ENCODE measurements at regions not wholly inside any gene's neighbourhood (a gene's known extent, or its start where the extent isn't known, plus 50 kb on each side); places are given as distances from the start of the nearest gene placed in this dataset.
"Not testable (repeated sequence)": the region's sequence is repeated elsewhere in the genome, so short reads cannot be mapped to it uniquely, and the experiment has no call there.

DNA sequence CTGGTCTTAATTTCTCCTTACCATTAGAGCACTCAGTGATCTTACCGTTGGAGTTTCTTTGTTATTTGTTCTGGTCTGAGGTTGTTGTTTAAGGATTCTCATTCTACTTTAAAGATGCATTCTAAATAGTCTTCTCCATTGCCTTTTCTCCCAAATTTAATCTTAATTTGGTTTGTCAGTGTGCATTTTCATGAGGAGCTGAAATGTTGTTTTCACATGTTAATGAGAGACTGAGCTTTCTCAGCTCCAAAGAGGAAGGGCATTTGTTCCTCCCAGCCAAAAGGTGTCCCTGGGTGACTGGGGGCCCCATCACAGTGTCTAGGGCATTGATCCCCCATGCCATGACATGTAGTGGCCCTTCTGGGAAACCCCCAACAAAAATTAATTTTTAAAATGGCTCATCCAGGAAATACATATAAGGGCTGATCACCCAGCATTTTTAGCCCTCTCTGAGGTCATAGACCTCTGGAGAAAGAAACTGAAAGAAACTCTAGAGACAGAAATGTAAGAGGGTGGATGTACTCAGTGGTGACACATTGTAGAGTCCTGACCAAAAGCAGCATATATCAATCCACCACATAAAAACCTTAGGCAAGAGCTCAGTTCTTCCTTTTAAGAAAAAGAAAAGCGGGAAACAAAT lies 240.4 kb upstream of the RAI14 start:
- Mint-ChIP-seq H3K4me3 (no peak overlapping the region), H3K36me3 (ENCODE audit: low read depth) (no peaks in the 10 kb centered on the region), H3K27ac (no peak overlapping the region), H3K4me1 (ENCODE audit: low read depth) (no peaks in the 10 kb centered on the region), H3K9me3 (peaks cover 8% of the 10 kb centered on the region), H3K27me3 (peaks cover 11% of the 10 kb centered on the region)
- no peak for DNase-seq

- peaks cover 11% of the 10 kb centered on the region for H3K27me3 Mint-ChIP-seq
- H3K9me3 Mint-ChIP-seq, result peaks cover 8% of the 10 kb centered on the region
- no peaks in the 10 kb centered on the region for H3K36me3 Mint-ChIP-seq (ENCODE audit: low read depth)
- H3K27ac Mint-ChIP-seq, result no peak overlapping the region
- no peak for DNase-seq
- no peak overlapping the region for H3K4me3 Mint-ChIP-seq
- H3K4me1 Mint-ChIP-seq (ENCODE audit: low read depth), result no peaks in the 10 kb centered on the region
These were observed 239.6 kb upstream of the RAI14 start for GRCh38 chr5:34416501-34417008.

GRCh38 chr5:34420191-34420590 lies 235.9 kb upstream of the RAI14 start:
- H3K4me1 Mint-ChIP-seq (ENCODE audit: low read depth), result not testable (repeated sequence)
- peaks cover 15% of the 10 kb centered on the region for H3K27me3 Mint-ChIP-seq

GRCh38 chr5:34436761-34437501 lies 219.2 kb upstream of the RAI14 start:
- DNase-seq, result no peak
- H3K4me1 Mint-ChIP-seq (ENCODE audit: low read depth), result no peaks in the 10 kb centered on the region
- H3K36me3 Mint-ChIP-seq (ENCODE audit: low read depth), result no peaks in the 10 kb centered on the region
- no peaks in the 10 kb centered on the region for H3K9me3 Mint-ChIP-seq
- no peak overlapping the region for H3K27ac Mint-ChIP-seq
- H3K4me3 Mint-ChIP-seq, result no peak overlapping the region
- H3K27me3 Mint-ChIP-seq, result peaks cover 22% of the 10 kb centered on the region

More at GRCh38 chr5:34420191-34420590, 235.9 kb upstream of the RAI14 start:
- not testable (repeated sequence) for H3K27ac Mint-ChIP-seq; DNase-seq; H3K4me3 Mint-ChIP-seq; H3K9me3 Mint-ChIP-seq; H3K36me3 Mint-ChIP-seq (ENCODE audit: low read depth)

- H3K36me3 Mint-ChIP-seq (ENCODE audit: low read depth), result no peaks in the 10 kb centered on the region
- H3K4me1 Mint-ChIP-seq (ENCODE audit: low read depth), result no peaks in the 10 kb centered on the region
- H3K27me3 Mint-ChIP-seq, result peaks cover 12% of the 10 kb centered on the region
- DNase-seq, result no peak
- no peak overlapping the region for H3K4me3 Mint-ChIP-seq
- no peaks in the 10 kb centered on the region for H3K9me3 Mint-ChIP-seq
- H3K27ac Mint-ChIP-seq, result no peak overlapping the region
These were observed 216.5 kb upstream of the RAI14 start for GRCh38 chr5:34439601-34440000.

GRCh38 chr5:34441767-34442166 lies 214.4 kb upstream of the RAI14 start:
- not testable (repeated sequence) for H3K9me3 Mint-ChIP-seq; DNase-seq; H3K4me1 Mint-ChIP-seq (ENCODE audit: low read depth); H3K36me3 Mint-ChIP-seq (ENCODE audit: low read depth); H3K27me3 Mint-ChIP-seq; H3K27ac Mint-ChIP-seq; H3K4me3 Mint-ChIP-seq

DNA sequence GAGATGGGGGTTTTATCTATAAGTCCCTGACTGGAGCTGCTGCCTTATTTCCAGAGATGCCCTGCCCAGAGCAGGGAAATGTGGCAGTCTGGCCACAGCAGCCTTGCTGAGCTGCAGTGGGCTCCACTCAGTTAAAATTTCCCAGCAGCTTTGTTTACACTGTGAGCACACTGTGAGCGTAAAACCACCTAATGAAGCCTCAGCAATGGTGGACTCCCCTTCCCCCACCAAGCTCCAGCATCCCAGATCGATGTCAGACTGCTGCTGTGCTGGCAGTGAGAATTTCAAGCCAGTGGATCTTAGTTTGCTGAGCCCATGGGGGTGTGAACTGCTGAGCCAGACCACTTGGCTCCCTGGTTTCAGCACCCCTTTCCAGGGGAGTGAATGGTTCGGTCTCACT lies 208.7 kb upstream of the RAI14 start:
- Mint-ChIP-seq H3K4me3 (no peak overlapping the region), H3K36me3 (ENCODE audit: low read depth) (no peaks in the 10 kb centered on the region)

DNA sequence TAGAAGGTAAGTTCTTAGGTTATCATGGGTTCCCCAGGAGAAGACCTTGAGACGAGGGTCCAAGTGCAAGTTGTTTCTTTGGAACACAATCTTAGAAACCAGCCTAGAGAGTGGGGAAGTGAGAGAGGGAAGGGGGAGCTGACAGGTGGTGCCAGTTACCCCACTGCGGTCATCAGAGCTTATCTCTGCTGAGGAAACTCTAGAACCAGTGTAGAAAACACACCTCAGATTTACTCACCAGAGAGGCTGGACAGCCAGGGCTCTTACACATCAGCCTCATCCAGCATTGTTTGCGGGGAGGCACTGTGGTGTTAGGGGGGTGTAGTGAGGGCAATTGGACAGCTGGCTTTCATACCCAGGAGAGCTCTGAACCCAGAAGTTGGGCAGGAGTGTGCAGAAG lies 206.5 kb upstream of the RAI14 start:
- Mint-ChIP-seq H3K36me3 (ENCODE audit: low read depth) (no peaks in the 10 kb centered on the region), H3K27me3 (peaks cover 42% of the 10 kb centered on the region), H3K4me1 (ENCODE audit: low read depth) (no peaks in the 10 kb centered on the region), H3K9me3 (no peaks in the 10 kb centered on the region), H3K4me3 (no peak overlapping the region), H3K27ac (no peak overlapping the region)
- no peak for DNase-seq

More for the DNA sequence above, 208.7 kb upstream of the RAI14 start:
- no peak for DNase-seq
- Mint-ChIP-seq H3K4me1 (ENCODE audit: low read depth) (no peaks in the 10 kb centered on the region), H3K27ac (no peak overlapping the region), H3K27me3 (peaks cover 31% of the 10 kb centered on the region), H3K9me3 (no peaks in the 10 kb centered on the region)

- Mint-ChIP-seq H3K4me3 (no peak overlapping the region), H3K4me1 (ENCODE audit: low read depth) (no peaks in the 10 kb centered on the region), H3K9me3 (no peaks in the 10 kb centered on the region), H3K36me3 (ENCODE audit: low read depth) (no peaks in the 10 kb centered on the region), H3K27me3 (peaks cover 42% of the 10 kb centered on the region), H3K27ac (no peak overlapping the region)
- DNase-seq, result no peak
These were observed 205.8 kb upstream of the RAI14 start for GRCh38 chr5:34450338-34450737.

DNA sequence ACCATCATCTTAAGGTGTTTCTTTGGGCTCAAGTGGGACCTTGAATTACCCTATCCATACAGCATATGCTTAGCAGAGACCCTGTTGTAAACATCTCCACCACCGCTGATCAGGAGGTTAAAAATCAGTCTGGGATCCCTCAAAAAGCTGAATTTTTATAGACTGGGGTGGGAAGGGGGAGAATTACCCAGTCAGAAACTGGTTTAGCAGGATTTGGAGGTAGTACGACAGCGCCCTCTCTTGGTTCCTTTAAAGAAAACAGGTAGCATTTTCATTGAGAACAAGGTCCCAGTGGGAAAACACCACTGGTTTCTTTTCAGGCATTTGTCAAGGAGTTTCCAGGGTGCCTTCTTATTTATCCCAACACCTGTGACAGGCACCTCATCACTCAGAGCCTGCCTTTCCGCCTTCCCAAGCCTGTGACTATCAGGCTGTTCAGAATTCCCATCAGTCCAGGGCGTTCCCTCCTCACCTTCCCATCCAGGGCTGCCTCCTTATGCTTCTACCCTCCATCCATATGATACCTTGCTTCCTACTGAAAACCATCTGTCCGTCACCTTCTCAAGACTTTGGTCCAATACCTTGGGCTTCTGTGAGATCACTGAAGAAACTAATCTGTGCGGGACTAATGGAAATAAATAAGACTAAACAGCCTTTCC lies 203.8 kb upstream of the RAI14 start:
- H3K27ac Mint-ChIP-seq, result no peak overlapping the region
- no peak overlapping the region for H3K4me3 Mint-ChIP-seq
- H3K4me1 Mint-ChIP-seq (ENCODE audit: low read depth), result no peaks in the 10 kb centered on the region
- no peaks in the 10 kb centered on the region for H3K9me3 Mint-ChIP-seq
- H3K36me3 Mint-ChIP-seq (ENCODE audit: low read depth), result no peaks in the 10 kb centered on the region
- peaks cover 39% of the 10 kb centered on the region for H3K27me3 Mint-ChIP-seq
- no peak for DNase-seq

GRCh38 chr5:34455098-34455497 lies 201.0 kb upstream of the RAI14 start:
- Mint-ChIP-seq H3K9me3 (peaks cover 2% of the 10 kb centered on the region), H3K27ac (no peak overlapping the region), H3K4me3 (no peak overlapping the region), H3K4me1 (ENCODE audit: low read depth) (no peaks in the 10 kb centered on the region), H3K36me3 (ENCODE audit: low read depth) (no peaks in the 10 kb centered on the region), H3K27me3 (peaks cover 28% of the 10 kb centered on the region)
- DNase-seq, result no peak

DNA sequence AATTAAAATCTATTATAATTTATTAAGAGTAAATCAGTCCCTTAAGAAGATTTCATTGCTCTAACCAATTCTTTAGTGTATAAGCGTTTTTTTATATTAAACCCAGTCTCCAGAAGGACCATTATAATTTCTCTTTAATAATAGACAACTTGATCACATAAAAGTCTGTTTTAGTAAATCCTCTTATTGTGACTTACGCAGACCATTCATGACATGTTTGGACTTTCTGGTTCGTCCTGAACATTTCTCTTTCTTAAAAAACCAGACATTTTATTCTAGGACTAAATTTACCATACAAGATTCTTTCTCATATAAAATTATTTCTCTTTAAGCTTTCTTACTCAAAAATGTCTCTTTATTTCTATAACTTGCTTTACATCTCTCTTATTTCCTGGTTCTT lies 196.2 kb upstream of the RAI14 start:
- Mint-ChIP-seq H3K27me3 (peaks cover 8% of the 10 kb centered on the region), H3K27ac (no peak overlapping the region)
- no peak for DNase-seq

GRCh38 chr5:34460496-34460895 lies 195.6 kb upstream of the RAI14 start:
- Mint-ChIP-seq H3K4me1 (ENCODE audit: low read depth) (peaks cover 4% of the 10 kb centered on the region), H3K27me3 (peaks cover 9% of the 10 kb centered on the region), H3K4me3 (no peak overlapping the region), H3K36me3 (ENCODE audit: low read depth) (no peaks in the 10 kb centered on the region), H3K27ac (no peak overlapping the region), H3K9me3 (peaks cover 10% of the 10 kb centered on the region)
- DNase-seq, result no peak

More for the DNA sequence above, 196.2 kb upstream of the RAI14 start:
- peaks cover 10% of the 10 kb centered on the region for H3K9me3 Mint-ChIP-seq
- peaks cover 1% of the 10 kb centered on the region for H3K4me1 Mint-ChIP-seq (ENCODE audit: low read depth)
- no peak overlapping the region for H3K4me3 Mint-ChIP-seq
- no peaks in the 10 kb centered on the region for H3K36me3 Mint-ChIP-seq (ENCODE audit: low read depth)

DNA sequence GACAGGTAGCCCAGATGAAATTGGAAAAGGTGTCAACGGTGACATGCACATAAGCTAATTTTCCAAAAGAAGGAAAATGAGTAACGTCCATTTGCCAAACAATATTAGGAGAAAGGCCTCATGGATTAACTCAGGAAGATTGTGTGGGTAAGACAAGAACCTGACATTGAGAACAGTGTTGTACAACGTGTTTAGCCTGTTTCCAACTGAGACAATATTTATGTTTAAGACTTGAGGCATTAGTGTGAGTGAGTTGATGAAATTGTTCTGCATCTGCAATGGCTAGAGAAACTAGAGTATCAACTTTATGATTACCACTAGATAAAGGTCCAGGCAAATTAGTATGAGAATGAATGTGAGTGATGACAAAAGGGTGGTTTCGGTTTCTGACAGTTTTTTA lies 191.3 kb upstream of the RAI14 start:
- Mint-ChIP-seq H3K36me3 (ENCODE audit: low read depth) (no peaks in the 10 kb centered on the region), H3K4me3 (no peak overlapping the region), H3K4me1 (ENCODE audit: low read depth) (peaks cover 5% of the 10 kb centered on the region)

DNA sequence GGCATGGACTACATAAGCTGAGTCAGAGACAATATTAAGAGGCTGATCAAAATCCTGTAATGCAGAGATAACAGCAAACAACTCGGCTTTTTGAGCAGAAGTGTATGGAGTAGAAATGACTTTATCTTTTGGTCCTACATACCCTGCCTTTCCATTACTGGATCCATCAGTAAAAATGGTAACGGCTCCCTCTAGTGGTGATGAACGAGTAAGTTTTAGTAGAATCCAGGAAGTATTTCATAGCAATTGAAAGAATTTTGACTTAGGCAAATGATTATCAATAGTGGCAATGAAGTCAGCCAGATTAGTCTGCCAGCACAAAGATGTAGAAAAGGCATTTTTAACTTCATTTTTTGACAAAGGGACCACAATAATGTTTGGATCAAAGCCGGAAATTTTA lies 190.8 kb upstream of the RAI14 start:
- not testable (repeated sequence) for H3K4me3 Mint-ChIP-seq; H3K27ac Mint-ChIP-seq; DNase-seq; H3K4me1 Mint-ChIP-seq (ENCODE audit: low read depth); H3K36me3 Mint-ChIP-seq (ENCODE audit: low read depth); H3K9me3 Mint-ChIP-seq
- peaks cover 14% of the 10 kb centered on the region for H3K27me3 Mint-ChIP-seq

More for the DNA sequence above, 191.3 kb upstream of the RAI14 start:
- Mint-ChIP-seq H3K9me3 (peaks cover 8% of the 10 kb centered on the region), H3K27ac (no peak overlapping the region), H3K27me3 (peaks cover 14% of the 10 kb centered on the region)
- DNase-seq, result no peak
